Hepatocyte (in vitro differentiated cells): ENCODE measurements at regions not wholly inside any gene's neighbourhood (a gene's known extent, or its start where the extent isn't known, plus 50 kb on each side); places are given as distances from the start of the nearest gene placed in this dataset.

Source experiments
- DNase-seq: peaks from one replicate; pipeline ENCODE4 v3.0.0-alpha.2; 2016; ENCODE audit warnings: low spot score
- H2AFZ ChIP-seq: fragments of 200-600 bp; sonication (generic); 2 replicates; pipeline ENCODE4 v1.6.0; 2016; ENCODE audit warnings: antibody characterized with exemption, mild to moderate bottlenecking
- H3K27ac ChIP-seq: fragments of 200-600 bp; sonication (generic); 2 replicates; pipeline ENCODE4 v1.5.1; 2016; ENCODE audit warnings: mild to moderate bottlenecking
- H3K27me3 ChIP-seq: fragments of 200-600 bp; sonication (generic); 2 replicates; pipeline ENCODE4 v1.6.1; 2016
- H3K36me3 ChIP-seq: fragments of 200-600 bp; sonication (generic); replicated peaks from 2 replicates; pipeline ENCODE4 v1.5.1; 2016; ENCODE audit warnings: low read depth; ENCODE audit not compliant: insufficient read depth
- H3K4me1 ChIP-seq: fragments of 200-600 bp; sonication (generic); 2 replicates; pipeline ENCODE4 v1.5.1; 2016; ENCODE audit warnings: mild to moderate bottlenecking, moderate library complexity; ENCODE audit not compliant: insufficient read depth
- H3K4me2 ChIP-seq: fragments of 200-600 bp; sonication (generic); 2 replicates; pipeline ENCODE4 v1.6.0; 2016
- H3K4me3 ChIP-seq: fragments of 200-600 bp; sonication (generic); 2 replicates; pipeline ENCODE4 v1.5.1; 2016; ENCODE audit warnings: mild to moderate bottlenecking
- H3K79me2 ChIP-seq: fragments of 200-600 bp; sonication (generic); 2 replicates; pipeline ENCODE4 v1.6.0; 2017; ENCODE audit warnings: mild to moderate bottlenecking
- H3K9me2 ChIP-seq: fragments of 200-600 bp; sonication (generic); replicated peaks from 2 replicates; pipeline ENCODE4 v1.6.0; 2017; ENCODE audit warnings: mild to moderate bottlenecking; ENCODE audit not compliant: insufficient read depth
- H3K9me3 ChIP-seq: fragments of 200-600 bp; sonication (generic); 2 replicates; pipeline ENCODE4 v1.5.1; 2016; ENCODE audit warnings: low read depth, mild to moderate bottlenecking
- H4K20me1 ChIP-seq: fragments of 200-600 bp; sonication (generic); 2 replicates; pipeline ENCODE4 v1.6.0; 2016; ENCODE audit warnings: mild to moderate bottlenecking; ENCODE audit not compliant: insufficient read depth, poor library complexity, severe bottlenecking
- CTCF ChIP-seq: fragments of 200-600 bp; sonication (generic); IDR thresholded peaks from 2 replicates; pipeline ENCODE4 v1.5.1; 2016; ENCODE audit warnings: antibody characterized with exemption, mild to moderate bottlenecking; ENCODE audit not compliant: poor library complexity
- EZH2 ChIP-seq: fragments of 200-600 bp; sonication (generic); IDR thresholded peaks from 2 replicates; pipeline ENCODE4 v1.6.1; 2016; ENCODE audit warnings: antibody characterized with exemption, mild to moderate bottlenecking, borderline replicate concordance
- EZH2phosphoT487 ChIP-seq: fragments of 200-600 bp; sonication (generic); IDR thresholded peaks from one replicate; pipeline ENCODE4 v1.6.1; 2018; ENCODE audit warnings: antibody characterized with exemption, mild to moderate bottlenecking, low read depth, moderate library complexity; ENCODE audit not compliant: unreplicated experiment, severe bottlenecking
- WGBS: methylation state at CpG from one replicate; pipeline ENCODE4 v1.1.6; 2016; ENCODE audit warnings: low lambda C conversion rate; ENCODE audit errors: missing lambda C conversion rate; 5-methylcytosine and 5-hydroxymethylcytosine counted together

GRCh38 chr1:187390215-187390818, 561.6 kb downstream of the PLA2G4A start:
- no peaks in the 10 kb centered on the region for H3K9me3 ChIP-seq
- TF ChIP-seq CTCF (no peak), EZH2phosphoT487 (no peak), EZH2 (no peak)
- H3K4me3 ChIP-seq: no peak overlapping the region
- H3K27me3 ChIP-seq: no peaks in the 10 kb centered on the region
- H4K20me1 ChIP-seq: no peaks in the 10 kb centered on the region
- no peak for DNase-seq
- no peaks in the 10 kb centered on the region for H3K36me3 ChIP-seq
- WGBS: 50% methylated on average over 3 of the region's 3 CpGs
- H3K4me1 ChIP-seq: no peaks in the 10 kb centered on the region
- no peaks in the 10 kb centered on the region for H3K9me2 ChIP-seq
- no peak overlapping the region for H3K4me2 ChIP-seq
- H3K79me2 ChIP-seq: no peaks in the 10 kb centered on the region
- no peak overlapping the region for H2AFZ ChIP-seq
- no peak overlapping the region for H3K27ac ChIP-seq

DNA sequence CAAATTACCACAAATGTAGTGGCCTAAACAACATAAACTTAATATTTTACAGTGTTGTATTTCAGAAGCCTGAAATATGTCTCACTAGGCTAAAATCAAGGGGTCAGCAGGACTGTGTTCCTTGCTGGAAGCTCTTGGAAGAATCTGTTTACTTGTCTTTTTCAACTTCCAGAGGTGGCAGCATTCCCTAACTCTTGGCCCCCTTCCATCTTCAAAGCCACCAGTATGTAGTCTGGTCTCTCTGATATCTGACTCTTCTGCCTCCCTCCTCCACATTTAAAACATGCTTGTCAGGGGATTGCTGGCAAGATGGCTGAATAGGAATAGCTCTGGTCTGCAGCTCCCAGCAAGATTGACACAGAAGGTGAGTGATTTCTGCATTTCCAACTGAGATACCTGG, 567.5 kb downstream of the PLA2G4A start:
- no peak for TF ChIP-seq EZH2phosphoT487
- no peak for TF ChIP-seq CTCF
- no peak for TF ChIP-seq EZH2
- H4K20me1 ChIP-seq: no peaks in the 10 kb centered on the region
- H3K9me2 ChIP-seq: no peaks in the 10 kb centered on the region
- no peaks in the 10 kb centered on the region for H3K36me3 ChIP-seq
- H3K79me2 ChIP-seq: no peaks in the 10 kb centered on the region
- H3K9me3 ChIP-seq: no peaks in the 10 kb centered on the region
- no peaks in the 10 kb centered on the region for H3K4me1 ChIP-seq
- no peaks in the 10 kb centered on the region for H3K27me3 ChIP-seq
- no peak overlapping the region for H3K4me3 ChIP-seq
- no peak overlapping the region for H3K4me2 ChIP-seq
- H2AFZ ChIP-seq: no peak overlapping the region
- no peak overlapping the region for H3K27ac ChIP-seq
- DNase-seq: peak; percentile 25

DNA sequence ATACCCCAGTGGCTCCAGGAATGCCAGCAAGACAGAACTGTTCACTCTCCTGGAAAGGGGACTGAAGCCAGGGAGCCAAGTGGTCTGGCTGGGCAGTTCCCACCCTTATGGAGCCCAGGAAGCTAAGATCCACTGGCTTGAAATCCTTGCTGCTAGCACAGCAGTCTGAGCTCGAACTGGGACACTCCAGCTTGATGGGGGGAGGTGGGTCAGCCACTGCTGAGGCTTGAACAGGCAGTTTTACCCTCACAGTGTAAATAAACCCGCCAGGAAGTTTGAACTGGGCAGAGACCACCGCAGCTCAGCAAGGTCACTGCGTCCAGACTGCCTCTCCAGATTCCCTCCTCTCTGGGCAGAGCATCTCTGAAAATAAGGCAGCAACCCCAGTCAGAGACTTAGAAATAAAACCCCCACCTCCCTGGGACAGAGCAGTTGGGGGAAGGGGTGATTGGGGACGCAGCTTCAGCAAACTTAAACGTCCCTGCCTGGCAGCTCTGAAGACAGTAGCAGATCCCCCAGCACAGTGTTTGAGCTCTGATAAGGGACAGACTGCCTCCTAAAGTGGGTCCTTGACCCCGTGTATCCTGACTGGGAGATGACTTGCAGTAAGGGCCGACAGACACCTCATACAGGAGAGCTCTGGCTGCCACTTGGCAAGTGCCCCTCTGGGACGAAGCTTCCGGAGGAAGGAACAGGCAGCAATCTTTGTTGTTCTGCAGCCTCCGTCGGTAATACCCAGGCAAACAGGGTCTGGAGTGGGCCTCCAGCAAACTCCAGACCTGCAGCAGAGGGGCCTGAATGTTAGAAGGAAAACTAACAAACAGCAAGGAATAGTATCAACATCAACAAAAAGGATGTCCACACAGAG, 568.4 kb downstream of the PLA2G4A start:
- no peaks in the 10 kb centered on the region for H3K79me2 ChIP-seq
- WGBS: 43% methylated on average over 12 of the region's 12 CpGs
- no peak for DNase-seq
- H3K4me1 ChIP-seq: no peaks in the 10 kb centered on the region
- no peaks in the 10 kb centered on the region for H3K9me3 ChIP-seq
- H3K4me3 ChIP-seq: no peak overlapping the region
- no peaks in the 10 kb centered on the region for H3K9me2 ChIP-seq
- H4K20me1 ChIP-seq: no peaks in the 10 kb centered on the region
- H3K4me2 ChIP-seq: no peak overlapping the region
- H2AFZ ChIP-seq: no peak overlapping the region
- no peaks in the 10 kb centered on the region for H3K27me3 ChIP-seq
- H3K27ac ChIP-seq: no peak overlapping the region
- H3K36me3 ChIP-seq: no peaks in the 10 kb centered on the region
- TF ChIP-seq CTCF (no peak), EZH2 (no peak), EZH2phosphoT487 (no peak)
